ENCODE measurements at regions not wholly inside any gene's neighbourhood (a gene's known extent, or its start where the extent isn't known, plus 50 kb on each side); places are given as distances from the start of the nearest gene placed in this dataset.

DNA sequence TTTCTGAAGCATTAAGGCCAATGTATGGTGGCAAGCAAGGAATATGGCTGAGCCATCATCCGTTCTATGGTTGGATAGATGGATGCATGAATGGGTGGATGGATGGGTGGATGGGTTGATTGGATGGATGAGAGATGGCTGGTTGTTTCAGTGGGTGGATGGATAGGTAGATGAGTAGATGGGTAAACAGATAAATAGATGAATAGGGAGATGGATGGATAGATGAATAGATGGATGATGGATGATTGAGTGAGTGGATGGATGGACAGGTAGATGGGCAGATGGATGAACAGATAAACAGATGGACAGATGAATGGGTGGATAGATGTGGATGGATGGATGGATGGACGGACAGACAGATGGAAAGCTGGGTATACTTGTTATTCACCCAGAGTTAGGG lies 92.6 kb upstream of the ZNF618 start:
- Histone ChIP-seq H3K9me1 (ENCODE audit: control insufficient read depth, extremely low read depth, insufficient read depth, low read length) (no peaks in the 10 kb centered on the region), H2AFZ (ENCODE audit: control insufficient read depth, low read length) (no peak overlapping the region), H3K9ac (ENCODE audit: control insufficient read depth, extremely low read depth, insufficient read depth, low read length) (no peak overlapping the region), H3K27ac (ENCODE audit: control insufficient read depth, insufficient read depth, low read length) (no peak overlapping the region), H3K4me2 (ENCODE audit: control insufficient read depth, extremely low read depth, insufficient read depth, low read depth, low read length) (no peak overlapping the region), H3K4me1 (ENCODE audit: control insufficient read depth, extremely low read depth, insufficient read depth, low read length) (no peaks in the 10 kb centered on the region), H3K79me2 (ENCODE audit: control insufficient read depth, insufficient read depth, low read length) (no peaks in the 10 kb centered on the region), H3K4me3 (ENCODE audit: control insufficient read depth in 2 of 3, extremely low read depth in 1 of 3, insufficient read depth in 2 of 3, low read depth in 1 of 3, low read length in 3 of 3) (no peak overlapping the region), H3K9me3 (ENCODE audit: control insufficient read depth, low read depth, low read length) (no peaks in the 10 kb centered on the region), H4K20me1 (ENCODE audit: control insufficient read depth, extremely low read depth, insufficient read depth, low read length) (no peaks in the 10 kb centered on the region), H3K36me3 (ENCODE audit: control insufficient read depth in 2 of 2, extremely low read depth in 1 of 2, insufficient read depth in 2 of 2, low read length in 2 of 2) (no peaks in the 10 kb centered on the region), H3K27me3 (ENCODE audit: control insufficient read depth, extremely low read depth, insufficient read depth, low read length) (peaks cover 11% of the 10 kb centered on the region)
- FAIRE-seq (no peak), DNase-seq (ENCODE audit: low read depth, low spot score) (no peak)
- no peak for TF ChIP-seq CTCF (optimal IDR thresholded peaks at IDR 0.05 in 1 of 3, IDR thresholded peaks at IDR 0.05 in 1 of 3, conservative IDR thresholded peaks at IDR 0.05 in 1 of 3; ENCODE audit: extremely low read depth in 1 of 3, insufficient read depth in 2 of 3, low read length in 3 of 3)
- TF ChIP-seq EZH2 (IDR thresholded peaks at IDR 0.05; ENCODE audit: low read length): no peak
- dilution Hi-C loops (cut with MboI; ENCODE audit: extremely low pct_ligation_motif_present, low sequenced_read_pairs): no loop called here

- dilution Hi-C loops (cut with MboI; ENCODE audit: extremely low pct_ligation_motif_present, low sequenced_read_pairs): no loop called here
Measured at GRCh38 chr9:113785334-113785733, 90.8 kb upstream of the ZNF618 start.

More at GRCh38 chr9:113785334-113785733, 90.8 kb upstream of the ZNF618 start:
- DNase-seq (ENCODE audit: low read depth, low spot score) (no peak), FAIRE-seq (no peak)
- H3K4me2 ChIP-seq (ENCODE audit: control insufficient read depth, extremely low read depth, insufficient read depth, low read depth, low read length): no peak overlapping the region
- no peaks in the 10 kb centered on the region for H3K4me1 ChIP-seq (ENCODE audit: control insufficient read depth, extremely low read depth, insufficient read depth, low read length)
- H2AFZ ChIP-seq (ENCODE audit: control insufficient read depth, low read length): no peak overlapping the region
- no peak overlapping the region for H3K9ac ChIP-seq (ENCODE audit: control insufficient read depth, extremely low read depth, insufficient read depth, low read length)
- TF ChIP-seq EZH2 (IDR thresholded peaks at IDR 0.05; ENCODE audit: low read length): no peak
- no peak for TF ChIP-seq CTCF (optimal IDR thresholded peaks at IDR 0.05 in 1 of 3, IDR thresholded peaks at IDR 0.05 in 1 of 3, conservative IDR thresholded peaks at IDR 0.05 in 1 of 3; ENCODE audit: extremely low read depth in 1 of 3, insufficient read depth in 2 of 3, low read length in 3 of 3)
- H3K79me2 ChIP-seq (ENCODE audit: control insufficient read depth, insufficient read depth, low read length): no peaks in the 10 kb centered on the region
- H3K9me3 ChIP-seq (ENCODE audit: control insufficient read depth, low read depth, low read length): no peaks in the 10 kb centered on the region
- H4K20me1 ChIP-seq (ENCODE audit: control insufficient read depth, extremely low read depth, insufficient read depth, low read length): no peaks in the 10 kb centered on the region
- no peaks in the 10 kb centered on the region for H3K36me3 ChIP-seq (ENCODE audit: control insufficient read depth in 2 of 2, extremely low read depth in 1 of 2, insufficient read depth in 2 of 2, low read length in 2 of 2)
- H3K27ac ChIP-seq (ENCODE audit: control insufficient read depth, insufficient read depth, low read length): no peak overlapping the region
- H3K4me3 ChIP-seq (ENCODE audit: control insufficient read depth in 2 of 3, extremely low read depth in 1 of 3, insufficient read depth in 2 of 3, low read depth in 1 of 3, low read length in 3 of 3): no peak overlapping the region
- H3K27me3 ChIP-seq (ENCODE audit: control insufficient read depth, extremely low read depth, insufficient read depth, low read length): peaks cover 17% of the 10 kb centered on the region
- H3K9me1 ChIP-seq (ENCODE audit: control insufficient read depth, extremely low read depth, insufficient read depth, low read length): no peaks in the 10 kb centered on the region

Data from keratinocyte (primary cell).